K562 (cell line): ENCODE measurements at regions not wholly inside any gene's neighbourhood (a gene's known extent, or its start where the extent isn't known, plus 50 kb on each side); places are given as distances from the start of the nearest gene placed in this dataset.

Source experiments
- CREM ChIP-seq: IDR thresholded peaks from 2 replicates; pipeline ENCODE4 v1.6.1; 2014; ENCODE audit warnings: antibody characterized with exemption, low read depth
- FOXA1 ChIP-seq: fragments of 450-650 bp; IDR thresholded peaks from 2 replicates; pipeline ENCODE4 v1.6.1; 2016; ENCODE audit warnings: mild to moderate bottlenecking, borderline replicate concordance
- HNRNPLL ChIP-seq: fragments of 200-400 bp; formaldehyde crosslinking; IDR thresholded peaks from 2 replicates; pipeline ENCODE4 v1.6.1; 2017; ENCODE audit warnings: low read length, low read depth, mild to moderate bottlenecking; ENCODE audit not compliant: poor library complexity, severe bottlenecking
- JUN ChIP-seq, 2 experiments: sonication (generic) in 1 of 2; formaldehyde crosslinking in 1 of 2; IDR thresholded peaks; 2 replicates each; pipeline versions ENCODE4 v1.6.1 to v1.8.0; 2012 to 2022; ENCODE audit warnings: borderline replicate concordance in 2 of 2, mild to moderate bottlenecking in 2 of 2, improper control_type of control experiment in 1 of 2, low read depth in 1 of 2, low read length in 1 of 2, missing genetic modification reagents in 1 of 2
- PHB2 ChIP-seq: fragments of 450-650 bp; IDR thresholded peaks from 2 replicates; pipeline ENCODE4 v1.6.1; 2017; ENCODE audit warnings: low read depth
- POLR2A ChIP-seq: fragments of 450-650 bp; conservative IDR thresholded peaks from 2 replicates; pipeline ENCODE4 v1.6.1; 2016
- POLR2G ChIP-seq: fragments of 200-400 bp; formaldehyde crosslinking; IDR thresholded peaks from 2 replicates; pipeline ENCODE4 v1.6.1; 2017; ENCODE audit warnings: low read depth, mild to moderate bottlenecking, antibody characterized with exemption, low read length, moderate library complexity
- SMARCB1 ChIP-seq: IDR thresholded peaks from 2 replicates; pipeline ENCODE4 v1.6.1; 2011; ENCODE audit warnings: improper control_type of control experiment, low read depth; ENCODE audit not compliant: insufficient read length
- TF ChIP-seq, protein P1 (sequence below), 3 experiments: IDR thresholded peaks in 2 of 3; conservative IDR thresholded peaks in 1 of 3; 2 replicates each; pipeline ENCODE4 v1.5.1; 2011 to 2012; ENCODE audit warnings: low read length in 3 of 3, mild to moderate bottlenecking in 3 of 3, control low read depth in 2 of 3, improper control_type of control experiment in 1 of 3, inconsistent platforms in 1 of 3, low read depth in 1 of 3, mixed read lengths in 1 of 3, moderate library complexity in 1 of 3; ENCODE audit not compliant: insufficient read depth in 2 of 3
- TF ChIP-seq, protein P2 (sequence below): sonication (generic); formaldehyde crosslinking; IDR thresholded peaks from 2 replicates; pipeline ENCODE4 v1.5.0; 2020; ENCODE audit warnings: missing genetic modification reagents

DNA sequence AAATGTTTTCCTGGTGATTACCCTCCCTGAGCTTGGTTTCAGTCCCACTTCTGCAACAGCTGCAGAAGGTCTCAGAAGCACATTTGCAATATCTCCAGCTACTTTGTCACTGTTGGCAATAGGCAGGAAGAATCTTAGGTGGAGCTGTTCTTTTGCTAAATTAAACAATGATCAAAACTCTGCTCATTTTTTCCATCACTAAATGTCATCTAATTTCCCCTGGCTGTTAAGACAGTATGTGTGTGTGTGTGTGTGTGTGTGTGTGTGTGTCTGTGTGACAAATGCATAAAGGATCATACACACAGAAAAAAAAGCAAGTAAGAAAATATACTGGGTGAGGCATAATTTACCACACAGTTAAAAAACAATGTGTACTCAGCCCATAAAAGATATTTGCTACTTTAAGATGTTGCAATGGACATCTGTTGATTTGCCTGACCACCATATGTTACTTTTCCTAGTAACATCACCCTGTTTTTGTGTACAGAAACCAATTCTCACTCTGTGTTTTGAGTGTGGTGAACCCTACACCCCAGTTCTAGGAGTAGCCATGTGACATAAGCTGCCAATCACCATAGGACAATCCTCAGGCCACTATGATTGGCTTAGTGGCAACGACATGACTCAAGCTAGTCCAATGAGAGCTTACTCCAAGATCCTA lies 572.6 kb upstream of the CLINT1 start:
- TF ChIP-seq, protein P1, sequence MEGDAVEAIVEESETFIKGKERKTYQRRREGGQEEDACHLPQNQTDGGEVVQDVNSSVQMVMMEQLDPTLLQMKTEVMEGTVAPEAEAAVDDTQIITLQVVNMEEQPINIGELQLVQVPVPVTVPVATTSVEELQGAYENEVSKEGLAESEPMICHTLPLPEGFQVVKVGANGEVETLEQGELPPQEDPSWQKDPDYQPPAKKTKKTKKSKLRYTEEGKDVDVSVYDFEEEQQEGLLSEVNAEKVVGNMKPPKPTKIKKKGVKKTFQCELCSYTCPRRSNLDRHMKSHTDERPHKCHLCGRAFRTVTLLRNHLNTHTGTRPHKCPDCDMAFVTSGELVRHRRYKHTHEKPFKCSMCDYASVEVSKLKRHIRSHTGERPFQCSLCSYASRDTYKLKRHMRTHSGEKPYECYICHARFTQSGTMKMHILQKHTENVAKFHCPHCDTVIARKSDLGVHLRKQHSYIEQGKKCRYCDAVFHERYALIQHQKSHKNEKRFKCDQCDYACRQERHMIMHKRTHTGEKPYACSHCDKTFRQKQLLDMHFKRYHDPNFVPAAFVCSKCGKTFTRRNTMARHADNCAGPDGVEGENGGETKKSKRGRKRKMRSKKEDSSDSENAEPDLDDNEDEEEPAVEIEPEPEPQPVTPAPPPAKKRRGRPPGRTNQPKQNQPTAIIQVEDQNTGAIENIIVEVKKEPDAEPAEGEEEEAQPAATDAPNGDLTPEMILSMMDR (IDR thresholded peaks at IDR 0.05 in 2 of 3, conservative IDR thresholded peaks at IDR 0.05 in 1 of 3; ENCODE audit: insufficient read depth in 2 of 3, low read depth in 1 of 3, low read length in 3 of 3): no peak
- TF ChIP-seq, protein P2, sequence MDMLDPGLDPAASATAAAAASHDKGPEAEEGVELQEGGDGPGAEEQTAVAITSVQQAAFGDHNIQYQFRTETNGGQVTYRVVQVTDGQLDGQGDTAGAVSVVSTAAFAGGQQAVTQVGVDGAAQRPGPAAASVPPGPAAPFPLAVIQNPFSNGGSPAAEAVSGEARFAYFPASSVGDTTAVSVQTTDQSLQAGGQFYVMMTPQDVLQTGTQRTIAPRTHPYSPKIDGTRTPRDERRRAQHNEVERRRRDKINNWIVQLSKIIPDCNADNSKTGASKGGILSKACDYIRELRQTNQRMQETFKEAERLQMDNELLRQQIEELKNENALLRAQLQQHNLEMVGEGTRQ (CRISPR knock-in tag): no peak
- TF ChIP-seq PHB2 (no peak), JUN (IDR thresholded peaks at IDR 0.05; ENCODE audit: borderline replicate concordance, low read depth, low read length) (no peak), JUN (CRISPR knock-in tag; IDR thresholded peaks at IDR 0.05; ENCODE audit: borderline replicate concordance) (no peak), POLR2A (no peak), POLR2G (no peak), SMARCB1 (no peak), HNRNPLL (no peak), FOXA1 (no peak), CREM (no peak)
